ENCODE measurements at regions not wholly inside any gene's neighbourhood (a gene's known extent, or its start where the extent isn't known, plus 50 kb on each side); places are given as distances from the start of the nearest gene placed in this dataset.

DNA sequence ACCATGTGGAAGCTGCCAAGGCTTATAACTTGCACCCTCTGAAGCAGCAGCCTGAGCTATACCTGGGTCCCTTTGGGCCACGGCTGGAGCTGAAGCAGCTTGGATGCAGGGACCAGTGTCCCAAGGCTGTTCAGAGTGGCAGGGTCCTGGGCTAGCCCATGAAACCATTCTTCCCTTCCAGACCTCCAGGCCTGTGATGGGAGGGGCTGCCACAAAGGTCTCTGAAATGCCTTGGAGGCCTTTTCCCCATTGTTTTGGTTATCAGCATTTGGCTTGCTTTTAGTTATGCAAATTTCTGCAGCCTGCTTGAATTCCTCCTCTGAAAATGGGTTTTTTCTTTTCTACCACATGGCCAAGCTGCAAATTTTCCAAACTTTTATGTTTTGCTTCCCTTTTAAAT is 433.7 kb upstream of the ACO1 start:
- no peaks in the 10 kb centered on the region for H3K36me3 ChIP-seq
- H3K4me1 ChIP-seq, result no peaks in the 10 kb centered on the region
- ATAC-seq (no peak), DNase-seq (no peak)
- no peak overlapping the region for H3K27ac ChIP-seq
- WGBS (ENCODE audit: insufficient coverage, low coverage, low lambda C conversion rate, missing lambda C conversion rate), result no CpG with 5 or more reads among the region's 1 CpG
- no peaks in the 10 kb centered on the region for H3K27me3 ChIP-seq
- no peaks in the 10 kb centered on the region for H3K9me3 ChIP-seq
- no peak overlapping the region for H3K4me3 ChIP-seq
- intact Hi-C loops (cut with DNase I), result no loop called here
- no peak for TF ChIP-seq POLR2A (IDR thresholded peaks at IDR 0.05)
- TF ChIP-seq, protein P1, sequence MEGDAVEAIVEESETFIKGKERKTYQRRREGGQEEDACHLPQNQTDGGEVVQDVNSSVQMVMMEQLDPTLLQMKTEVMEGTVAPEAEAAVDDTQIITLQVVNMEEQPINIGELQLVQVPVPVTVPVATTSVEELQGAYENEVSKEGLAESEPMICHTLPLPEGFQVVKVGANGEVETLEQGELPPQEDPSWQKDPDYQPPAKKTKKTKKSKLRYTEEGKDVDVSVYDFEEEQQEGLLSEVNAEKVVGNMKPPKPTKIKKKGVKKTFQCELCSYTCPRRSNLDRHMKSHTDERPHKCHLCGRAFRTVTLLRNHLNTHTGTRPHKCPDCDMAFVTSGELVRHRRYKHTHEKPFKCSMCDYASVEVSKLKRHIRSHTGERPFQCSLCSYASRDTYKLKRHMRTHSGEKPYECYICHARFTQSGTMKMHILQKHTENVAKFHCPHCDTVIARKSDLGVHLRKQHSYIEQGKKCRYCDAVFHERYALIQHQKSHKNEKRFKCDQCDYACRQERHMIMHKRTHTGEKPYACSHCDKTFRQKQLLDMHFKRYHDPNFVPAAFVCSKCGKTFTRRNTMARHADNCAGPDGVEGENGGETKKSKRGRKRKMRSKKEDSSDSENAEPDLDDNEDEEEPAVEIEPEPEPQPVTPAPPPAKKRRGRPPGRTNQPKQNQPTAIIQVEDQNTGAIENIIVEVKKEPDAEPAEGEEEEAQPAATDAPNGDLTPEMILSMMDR (IDR thresholded peaks at IDR 0.05), result no peak

DNA sequence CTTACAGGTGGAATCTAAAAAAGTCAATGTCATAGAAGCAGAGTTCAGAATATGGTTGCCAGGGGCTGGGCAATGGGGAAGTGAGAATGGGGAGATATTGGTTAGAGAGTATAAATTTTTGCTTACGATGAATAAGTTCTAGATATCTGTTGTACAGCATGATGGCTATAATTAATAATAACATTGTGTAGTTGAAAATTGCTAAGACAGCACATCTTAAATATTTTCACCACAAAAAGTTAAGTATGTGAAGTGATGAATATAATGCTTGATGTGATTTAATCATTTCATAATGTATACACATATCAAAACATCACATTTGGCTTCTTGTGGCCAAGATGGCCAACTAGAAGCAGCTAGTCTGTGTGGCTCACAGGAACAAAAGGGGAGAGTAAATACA is 425.9 kb upstream of the ACO1 start:
- Histone ChIP-seq H3K4me3 (no peak overlapping the region), H3K27me3 (no peaks in the 10 kb centered on the region), H3K27ac (no peak overlapping the region), H3K36me3 (no peaks in the 10 kb centered on the region), H3K4me1 (no peaks in the 10 kb centered on the region), H3K9me3 (no peaks in the 10 kb centered on the region)
- intact Hi-C loops (cut with DNase I), result no loop called here
- ATAC-seq (no peak), DNase-seq (no peak)
- TF ChIP-seq, protein P1 (IDR thresholded peaks at IDR 0.05), result no peak
- no peak for TF ChIP-seq POLR2A (IDR thresholded peaks at IDR 0.05)
- 10% methylated on average over 1 of the region's 1 CpG for WGBS (ENCODE audit: insufficient coverage, low coverage, low lambda C conversion rate, missing lambda C conversion rate)

DNA sequence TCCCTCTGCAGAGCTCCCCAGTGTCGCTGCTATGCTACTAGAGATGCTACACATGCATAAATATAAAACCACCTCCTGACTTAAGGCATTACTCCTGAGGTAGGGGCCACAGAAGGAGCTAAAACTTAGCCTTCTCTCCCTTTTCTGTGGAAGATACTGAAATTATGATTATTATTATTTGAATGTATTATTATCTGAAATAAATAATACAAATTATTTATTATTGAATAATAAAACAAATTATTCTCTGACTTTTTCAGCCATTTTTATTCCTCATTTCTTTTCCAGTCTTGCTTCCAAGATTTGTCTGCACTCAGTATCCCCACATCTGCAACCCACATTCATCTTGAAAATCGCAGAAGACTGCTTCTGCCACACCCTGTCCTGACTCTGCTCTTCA is 414.9 kb upstream of the ACO1 start:
- no peak for ATAC-seq
- Histone ChIP-seq H3K36me3 (no peaks in the 10 kb centered on the region), H3K4me1 (no peaks in the 10 kb centered on the region), H3K4me3 (no peak overlapping the region), H3K27ac (no peak overlapping the region), H3K9me3 (no peaks in the 10 kb centered on the region), H3K27me3 (no peaks in the 10 kb centered on the region)
- TF ChIP-seq POLR2A (IDR thresholded peaks at IDR 0.05), result no peak
- TF ChIP-seq, protein P1 (IDR thresholded peaks at IDR 0.05), result no peak
- WGBS (ENCODE audit: insufficient coverage, low coverage, low lambda C conversion rate, missing lambda C conversion rate), result 69% methylated on average over 2 of the region's 2 CpGs
- DNase-seq, result no peak
- intact Hi-C loops (cut with DNase I), result no loop called here

GRCh38 chr9:31983895-31984294 is 400.5 kb upstream of the ACO1 start:
- Histone ChIP-seq H3K27me3 (no peaks in the 10 kb centered on the region), H3K4me3 (no peak overlapping the region), H3K9me3 (no peaks in the 10 kb centered on the region), H3K27ac (no peak overlapping the region), H3K36me3 (no peaks in the 10 kb centered on the region), H3K4me1 (no peaks in the 10 kb centered on the region)
- 8% methylated on average over 1 of the region's 1 CpG for WGBS (ENCODE audit: insufficient coverage, low coverage, low lambda C conversion rate, missing lambda C conversion rate)
- no peak for DNase-seq
- intact Hi-C loops (cut with DNase I), result no loop called here
- TF ChIP-seq POLR2A (IDR thresholded peaks at IDR 0.05), result no peak
- TF ChIP-seq, protein P1 (IDR thresholded peaks at IDR 0.05), result no peak
- no peak for ATAC-seq

GRCh38 chr9:31996331-31996730 is 388.1 kb upstream of the ACO1 start:
- no peak for DNase-seq
- H3K9me3 ChIP-seq, result no peaks in the 10 kb centered on the region
- no peak for ATAC-seq
- H3K27me3 ChIP-seq, result no peaks in the 10 kb centered on the region
- WGBS (ENCODE audit: insufficient coverage, low coverage, low lambda C conversion rate, missing lambda C conversion rate), result 13% methylated on average over 1 of the region's 1 CpG
- H3K4me3 ChIP-seq, result no peak overlapping the region
- intact Hi-C loops (cut with DNase I), result no loop called here
- no peaks in the 10 kb centered on the region for H3K4me1 ChIP-seq
- H3K27ac ChIP-seq, result no peak overlapping the region
- no peak for TF ChIP-seq POLR2A (IDR thresholded peaks at IDR 0.05)
- TF ChIP-seq, protein P1 (IDR thresholded peaks at IDR 0.05), result no peak
- H3K36me3 ChIP-seq, result no peaks in the 10 kb centered on the region

Data from right lobe of liver (tissue), 6 donors.